Hepatocyte (in vitro differentiated cells): ENCODE measurements at regions not wholly inside any gene's neighbourhood (a gene's known extent, or its start where the extent isn't known, plus 50 kb on each side); places are given as distances from the start of the nearest gene placed in this dataset.
"Not testable (repeated sequence)": the region's sequence is repeated elsewhere in the genome, so short reads cannot be mapped to it uniquely, and the experiment has no call there.

ENCODE experiments used
- CTCF ChIP-seq: fragments of 200-600 bp; sonication (generic); IDR thresholded peaks from 2 replicates; pipeline ENCODE4 v1.5.1; 2016; ENCODE audit warnings: antibody characterized with exemption, mild to moderate bottlenecking; ENCODE audit not compliant: poor library complexity
- EZH2 ChIP-seq: fragments of 200-600 bp; sonication (generic); IDR thresholded peaks from 2 replicates; pipeline ENCODE4 v1.6.1; 2016; ENCODE audit warnings: antibody characterized with exemption, mild to moderate bottlenecking, borderline replicate concordance
- EZH2phosphoT487 ChIP-seq: fragments of 200-600 bp; sonication (generic); IDR thresholded peaks from one replicate; pipeline ENCODE4 v1.6.1; 2018; ENCODE audit warnings: antibody characterized with exemption, mild to moderate bottlenecking, low read depth, moderate library complexity; ENCODE audit not compliant: unreplicated experiment, severe bottlenecking

- not testable (repeated sequence) for TF ChIP-seq CTCF, EZH2phosphoT487, EZH2
Measured at GRCh38 chr15:31207861-31208260, 106.3 kb upstream of the TRPM1 start.
